Muscle layer of duodenum (tissue), 2 donors: ENCODE measurements at regions not wholly inside any gene's neighbourhood (a gene's known extent, or its start where the extent isn't known, plus 50 kb on each side); places are given as distances from the start of the nearest gene placed in this dataset.
"Not testable (repeated sequence)": the region's sequence is repeated elsewhere in the genome, so short reads cannot be mapped to it uniquely, and the experiment has no call there.

Source experiments
- H3K27ac ChIP-seq: one replicate; pipeline ENCODE4 v1.7.0; 2013; ENCODE audit warnings: mild to moderate bottlenecking, low read length
- H3K27me3 ChIP-seq: one replicate; pipeline ENCODE4 v1.7.0; 2013; ENCODE audit warnings: low read depth, mild to moderate bottlenecking, control low read depth, low read length
- H3K36me3 ChIP-seq, 2 donors: one replicate each; pipeline ENCODE4 v1.7.0; 2013; ENCODE audit warnings: low read length in 2 of 2, control low read depth in 1 of 2, mild to moderate bottlenecking in 1 of 2; ENCODE audit not compliant: insufficient read depth in 2 of 2, control insufficient read depth in 1 of 2
- H3K4me1 ChIP-seq, 2 donors: one replicate each; pipeline ENCODE4 v1.7.0; 2013; ENCODE audit warnings: low read length in 2 of 2, mild to moderate bottlenecking in 2 of 2, control low read depth in 1 of 2, moderate library complexity in 1 of 2; ENCODE audit not compliant: insufficient read depth in 2 of 2, control insufficient read depth in 1 of 2
- H3K4me3 ChIP-seq, 2 donors: one replicate each; pipeline ENCODE4 v1.7.0; 2013; ENCODE audit warnings: low read length in 2 of 2, low read depth in 1 of 2, mild to moderate bottlenecking in 1 of 2
- H3K9me3 ChIP-seq, 2 donors: one replicate each; pipeline ENCODE4 v1.7.0; 2013; ENCODE audit warnings: low read length in 2 of 2, control low read depth in 1 of 2, mild to moderate bottlenecking in 1 of 2; ENCODE audit not compliant: control insufficient read depth in 1 of 2
- donor health status: healthy.

GRCh38 chr5:5751498-5751897, 329.0 kb downstream of the ICE1 start:
- no peaks in the 10 kb centered on the region for H3K9me3 ChIP-seq
- H3K27me3 ChIP-seq = no peaks in the 10 kb centered on the region
- no peaks in the 10 kb centered on the region for H3K36me3 ChIP-seq

GRCh38 chr5:5741418-5741817, 318.9 kb downstream of the ICE1 start:
- Histone ChIP-seq H3K36me3 (no peaks in the 10 kb centered on the region), H3K9me3 (peaks cover 11% of the 10 kb centered on the region in 2 donors), H3K27ac (no peak overlapping the region), H3K4me1 (no peaks in the 10 kb centered on the region), H3K4me3 (no peak overlapping the region), H3K27me3 (no peaks in the 10 kb centered on the region)

More at GRCh38 chr5:5751498-5751897, 329.0 kb downstream of the ICE1 start:
- Histone ChIP-seq H3K4me3 (no peak overlapping the region), H3K4me1 (no peaks in the 10 kb centered on the region), H3K27ac (no peak overlapping the region)

GRCh38 chr5:5739490-5739945, 317.0 kb downstream of the ICE1 start:
- Histone ChIP-seq H3K4me3 (no peak overlapping the region), H3K4me1 (no peaks in the 10 kb centered on the region), H3K36me3 (no peaks in the 10 kb centered on the region), H3K27me3 (no peaks in the 10 kb centered on the region), H3K9me3 (peaks cover 5 to 8% of the 10 kb centered on the region in 2 donors), H3K27ac (no peak overlapping the region)

- no peak overlapping the region for H3K4me3 ChIP-seq
- peaks cover 3 to 6% of the 10 kb centered on the region in 2 donors for H3K9me3 ChIP-seq
- no peak overlapping the region for H3K27ac ChIP-seq
- no peaks in the 10 kb centered on the region for H3K4me1 ChIP-seq
- H3K36me3 ChIP-seq = no peaks in the 10 kb centered on the region
- H3K27me3 ChIP-seq = no peaks in the 10 kb centered on the region
These were observed 316.5 kb downstream of the ICE1 start for GRCh38 chr5:5738797-5739489.

GRCh38 chr5:5736007-5736406, 313.5 kb downstream of the ICE1 start:
- H3K4me1 ChIP-seq = no peaks in the 10 kb centered on the region
- H3K27ac ChIP-seq = no peak overlapping the region
- H3K36me3 ChIP-seq = no peaks in the 10 kb centered on the region
- H3K27me3 ChIP-seq = no peaks in the 10 kb centered on the region
- H3K4me3 ChIP-seq = no peak overlapping the region
- H3K9me3 ChIP-seq = no peaks in the 10 kb centered on the region

- H3K4me1 ChIP-seq, H3K4me3 ChIP-seq, H3K36me3 ChIP-seq, H3K27me3 ChIP-seq, H3K9me3 ChIP-seq, H3K27ac ChIP-seq: not testable (repeated sequence)
These were observed 310.6 kb downstream of the ICE1 start for GRCh38 chr5:5733058-5733457.

- Histone ChIP-seq H3K4me3 (no peak overlapping the region), H3K36me3 (no peaks in the 10 kb centered on the region), H3K9me3 (no peaks in the 10 kb centered on the region), H3K27ac (no peak overlapping the region), H3K4me1 (no peaks in the 10 kb centered on the region), H3K27me3 (no peaks in the 10 kb centered on the region)
These were observed 303.9 kb downstream of the ICE1 start for GRCh38 chr5:5726401-5726800.

- Histone ChIP-seq H3K9me3 (no peaks in the 10 kb centered on the region), H3K36me3 (no peaks in the 10 kb centered on the region), H3K27ac (no peak overlapping the region), H3K27me3 (no peaks in the 10 kb centered on the region), H3K4me1 (no peaks in the 10 kb centered on the region), H3K4me3 (no peak overlapping the region)
These were observed 299.4 kb downstream of the ICE1 start for GRCh38 chr5:5721881-5722280.

GRCh38 chr5:5719292-5719691, 296.8 kb downstream of the ICE1 start:
- Histone ChIP-seq H3K4me1 (no peaks in the 10 kb centered on the region), H3K27ac (no peak overlapping the region), H3K4me3 (no peak overlapping the region), H3K36me3 (no peaks in the 10 kb centered on the region), H3K9me3 (no peaks in the 10 kb centered on the region), H3K27me3 (no peaks in the 10 kb centered on the region)

- H3K36me3 ChIP-seq = no peaks in the 10 kb centered on the region
- H3K27me3 ChIP-seq = no peaks in the 10 kb centered on the region
- H3K4me3 ChIP-seq = no peak overlapping the region
- H3K9me3 ChIP-seq = no peaks in the 10 kb centered on the region
- no peak overlapping the region for H3K27ac ChIP-seq
- no peaks in the 10 kb centered on the region for H3K4me1 ChIP-seq
These were observed 294.2 kb downstream of the ICE1 start for GRCh38 chr5:5716665-5717064.

GRCh38 chr5:5711592-5711991, 289.1 kb downstream of the ICE1 start:
- Histone ChIP-seq H3K27ac (no peak overlapping the region), H3K9me3 (no peaks in the 10 kb centered on the region), H3K27me3 (no peaks in the 10 kb centered on the region), H3K36me3 (no peaks in the 10 kb centered on the region), H3K4me3 (no peak overlapping the region), H3K4me1 (no peaks in the 10 kb centered on the region)

GRCh38 chr5:5711112-5711511, 288.6 kb downstream of the ICE1 start:
- H3K4me1 ChIP-seq = no peaks in the 10 kb centered on the region
- H3K9me3 ChIP-seq = no peaks in the 10 kb centered on the region
- no peak overlapping the region for H3K4me3 ChIP-seq
- no peak overlapping the region for H3K27ac ChIP-seq
- no peaks in the 10 kb centered on the region for H3K36me3 ChIP-seq
- H3K27me3 ChIP-seq = no peaks in the 10 kb centered on the region
